ENCODE measurements at regions not wholly inside any gene's neighbourhood (a gene's known extent, or its start where the extent isn't known, plus 50 kb on each side); places are given as distances from the start of the nearest gene placed in this dataset.
"Not testable (repeated sequence)": the region's sequence is repeated elsewhere in the genome, so short reads cannot be mapped to it uniquely, and the experiment has no call there.

- no peak for DNase-seq (ENCODE audit: low read depth)
These were observed 76.0 kb upstream of the GRK3 start for GRCh38 chr22:25488244-25489020.

- no peak for DNase-seq (ENCODE audit: low read depth)
These were observed 74.5 kb upstream of the GRK3 start for GRCh38 chr22:25489947-25490346.

- DNase-seq (ENCODE audit: low read depth): no peak
These were observed 73.6 kb upstream of the GRK3 start for GRCh38 chr22:25490896-25491295.

- no peak for DNase-seq (ENCODE audit: low read depth)
These were observed 72.3 kb upstream of the GRK3 start for GRCh38 chr22:25492162-25492561.

GRCh38 chr22:25492841-25493734 is 71.4 kb upstream of the GRK3 start:
- DNase-seq (ENCODE audit: low read depth): no peak

GRCh38 chr22:25493794-25494193 is 70.7 kb upstream of the GRK3 start:
- no peak for DNase-seq (ENCODE audit: low read depth)

GRCh38 chr22:25494774-25495173 is 69.7 kb upstream of the GRK3 start:
- DNase-seq (ENCODE audit: low read depth): no peak

GRCh38 chr22:25495285-25495684 is 69.2 kb upstream of the GRK3 start:
- no peak for DNase-seq (ENCODE audit: low read depth)

- no peak for DNase-seq (ENCODE audit: low read depth)
These were observed 67.9 kb upstream of the GRK3 start for GRCh38 chr22:25496396-25497064.

- no peak for DNase-seq (ENCODE audit: low read depth)
These were observed 67.3 kb upstream of the GRK3 start for GRCh38 chr22:25497181-25497641.

- no peak for DNase-seq (ENCODE audit: low read depth)
These were observed 66.8 kb upstream of the GRK3 start for GRCh38 chr22:25497716-25498115.

GRCh38 chr22:25500671-25501070 is 63.8 kb upstream of the GRK3 start:
- DNase-seq (ENCODE audit: low read depth): not testable (repeated sequence)

GRCh38 chr22:25504017-25504416 is 60.5 kb upstream of the GRK3 start:
- DNase-seq (ENCODE audit: low read depth): not testable (repeated sequence)

GRCh38 chr22:25508161-25508560 is 56.3 kb upstream of the GRK3 start:
- DNase-seq (ENCODE audit: low read depth): no peak

GRCh38 chr22:25508761-25509321 is 55.6 kb upstream of the GRK3 start:
- DNase-seq (ENCODE audit: low read depth): no peak

GRCh38 chr22:25509374-25509791 is 55.1 kb upstream of the GRK3 start:
- DNase-seq (ENCODE audit: low read depth): no peak

GRCh38 chr22:25510876-25511275 is 53.6 kb upstream of the GRK3 start:
- no peak for DNase-seq (ENCODE audit: low read depth)

GRCh38 chr22:25511725-25512124 is 52.8 kb upstream of the GRK3 start:
- no peak for DNase-seq (ENCODE audit: low read depth)

- no peak for DNase-seq (ENCODE audit: low read depth)
These were observed 49.9 kb upstream of the GRK3 start for GRCh38 chr22:25514436-25515180.

All from activated T-cell treated with anti-CD3 and anti-CD28 coated beads for 1 hour (primary cell).